ENCODE measurements at regions not wholly inside any gene's neighbourhood (a gene's known extent, or its start where the extent isn't known, plus 50 kb on each side); places are given as distances from the start of the nearest gene placed in this dataset.

GRCh38 chr10:44042075-44042770, 342.7 kb downstream of the CXCL12 start:
- DNase-seq (ENCODE audit: low spot score in 2 of 2): peak in 1 of 2 donors; percentile 54
- intact Hi-C loops (cut with DNase I; ENCODE audit: low total_unique reads): no loop called here
- WGBS, 2 donors: 86 to 93% methylated on average over 2 of the region's 2 CpGs

DNA sequence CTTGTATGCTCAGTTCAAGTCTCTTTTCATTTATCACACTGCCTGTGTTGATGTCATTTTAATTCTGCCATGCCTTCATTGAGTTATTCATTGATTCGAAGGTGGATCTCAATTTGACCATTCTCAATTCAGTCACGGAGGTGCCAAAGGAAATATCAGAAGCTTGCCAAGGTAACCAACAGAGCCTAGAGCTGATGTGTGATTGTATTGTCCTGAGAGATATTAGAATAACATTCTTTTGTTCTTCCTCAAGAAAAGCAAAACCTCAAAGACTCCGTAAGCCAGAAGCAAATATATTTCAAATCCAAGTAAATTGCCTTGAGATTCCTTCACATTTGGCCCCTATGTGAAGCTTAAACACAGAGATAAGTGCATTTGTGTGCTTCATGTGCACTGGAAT, 345.3 kb downstream of the CXCL12 start:
- intact Hi-C loops (cut with DNase I; ENCODE audit: low total_unique reads): no loop called here
- TF ChIP-seq POLR2A (IDR thresholded peaks at IDR 0.05): no peak
- TF ChIP-seq CTCF (IDR thresholded peaks at IDR 0.05): no peak
- no peak overlapping the region for H3K4me3 ChIP-seq (ENCODE audit: low read depth, poor library complexity, severe bottlenecking)
- DNase-seq (ENCODE audit: low spot score in 2 of 2): no peak
- 63 to 77% methylated on average over 3 of the region's 3 CpGs for WGBS, 2 donors

More at GRCh38 chr10:44042075-44042770, 342.7 kb downstream of the CXCL12 start:
- TF ChIP-seq CTCF (IDR thresholded peaks at IDR 0.05) (no peak), POLR2A (IDR thresholded peaks at IDR 0.05) (no peak)
- H3K4me3 ChIP-seq (ENCODE audit: low read depth, poor library complexity, severe bottlenecking): no peak overlapping the region

DNA sequence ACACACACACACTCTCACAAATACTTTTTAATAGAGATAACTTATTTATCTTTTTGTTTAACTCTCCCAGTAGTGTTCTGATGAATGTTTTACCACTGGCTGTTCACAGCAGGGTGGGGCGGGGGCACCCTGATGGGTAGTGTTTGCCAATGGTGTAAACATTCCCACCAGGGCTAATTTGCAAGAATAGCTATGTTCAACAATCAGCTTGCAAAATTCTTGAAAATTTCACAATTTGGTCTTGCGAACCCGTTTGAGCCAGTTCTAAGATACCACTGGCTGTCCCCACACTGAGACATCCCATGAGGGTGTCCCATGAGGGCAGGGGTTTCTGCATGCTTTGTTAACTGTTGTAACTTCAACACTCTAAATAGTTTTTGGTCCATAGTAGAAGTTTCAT, 348.5 kb downstream of the CXCL12 start:
- intact Hi-C loops (cut with DNase I; ENCODE audit: low total_unique reads): no loop called here
- no peak for DNase-seq (ENCODE audit: low spot score in 2 of 2)
- no peak for TF ChIP-seq CTCF (IDR thresholded peaks at IDR 0.05)
- TF ChIP-seq POLR2A (IDR thresholded peaks at IDR 0.05): no peak
- 87 to 90% methylated on average over 3 of the region's 3 CpGs for WGBS, 2 donors
- H3K4me3 ChIP-seq (ENCODE audit: low read depth, poor library complexity, severe bottlenecking): no peak overlapping the region

GRCh38 chr10:44035474-44036197, 349.3 kb downstream of the CXCL12 start:
- WGBS, 2 donors: 70 to 83% methylated on average over 8 of the region's 8 CpGs
- intact Hi-C loops (cut with DNase I; ENCODE audit: low total_unique reads): no loop called here
- H3K4me3 ChIP-seq (ENCODE audit: low read depth, poor library complexity, severe bottlenecking): no peak overlapping the region
- no peak for TF ChIP-seq POLR2A (IDR thresholded peaks at IDR 0.05)
- no peak for TF ChIP-seq CTCF (IDR thresholded peaks at IDR 0.05)
- DNase-seq (ENCODE audit: low spot score in 2 of 2): no peak

GRCh38 chr10:44034946-44035345, 350.0 kb downstream of the CXCL12 start:
- no peak overlapping the region for H3K4me3 ChIP-seq (ENCODE audit: low read depth, poor library complexity, severe bottlenecking)
- intact Hi-C loops (cut with DNase I; ENCODE audit: low total_unique reads): no loop called here
- TF ChIP-seq POLR2A (IDR thresholded peaks at IDR 0.05) (no peak), CTCF (IDR thresholded peaks at IDR 0.05) (no peak)
- DNase-seq (ENCODE audit: low spot score in 2 of 2): no peak
- WGBS, 2 donors: 95 to 98% methylated on average over 1 of the region's 1 CpG
